ENCODE measurements at regions not wholly inside any gene's neighbourhood (a gene's known extent, or its start where the extent isn't known, plus 50 kb on each side); places are given as distances from the start of the nearest gene placed in this dataset.

DNA sequence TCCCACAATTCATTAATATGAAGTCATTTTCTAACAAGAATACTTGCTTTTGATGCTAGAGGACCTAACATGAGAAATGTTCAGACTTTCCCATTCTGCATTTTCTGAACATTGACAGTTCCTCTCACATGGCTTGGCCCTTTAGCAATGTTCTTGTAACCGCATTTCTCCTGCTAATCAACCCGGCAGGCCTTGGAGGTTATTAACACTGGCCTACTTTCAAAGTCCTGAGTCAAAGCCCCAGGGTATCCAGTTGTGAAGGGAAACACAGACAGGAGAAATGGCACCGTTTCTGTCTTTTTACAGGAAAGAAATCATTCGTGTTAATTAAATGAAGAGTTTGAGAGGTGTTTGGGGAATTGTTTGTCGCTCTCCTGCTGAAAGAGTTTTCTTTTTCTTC, 446.5 kb upstream of the MIS18BP1 start:
- Histone ChIP-seq H3K36me3 (ENCODE audit: insufficient read depth, low read length) (no peaks in the 10 kb centered on the region), H3K27ac (ENCODE audit: low read length) (no peak overlapping the region), H3K27me3 (ENCODE audit: insufficient read depth, low read depth, low read length) (no peaks in the 10 kb centered on the region), H3K9me2 (ENCODE audit: insufficient read depth, low read length) (no peaks in the 10 kb centered on the region), H2AFZ (ENCODE audit: low read depth, low read length) (no peak overlapping the region), H4K20me1 (ENCODE audit: insufficient read depth) (no peaks in the 10 kb centered on the region), H3K79me2 (replicated peaks; ENCODE audit: insufficient read depth, low read length) (no peaks in the 10 kb centered on the region), H3K4me3 (ENCODE audit: low read length) (no peak overlapping the region), H3K9ac (ENCODE audit: low read length) (no peak overlapping the region), H3K4me2 (ENCODE audit: low read length) (no peak overlapping the region), H3F3A (ENCODE audit: insufficient read depth, low read length, poor library complexity, severe bottlenecking) (no peaks in the 10 kb centered on the region), H3K9me3 (ENCODE audit: low read length) (no peaks in the 10 kb centered on the region)
- TF ChIP-seq, protein P1, sequence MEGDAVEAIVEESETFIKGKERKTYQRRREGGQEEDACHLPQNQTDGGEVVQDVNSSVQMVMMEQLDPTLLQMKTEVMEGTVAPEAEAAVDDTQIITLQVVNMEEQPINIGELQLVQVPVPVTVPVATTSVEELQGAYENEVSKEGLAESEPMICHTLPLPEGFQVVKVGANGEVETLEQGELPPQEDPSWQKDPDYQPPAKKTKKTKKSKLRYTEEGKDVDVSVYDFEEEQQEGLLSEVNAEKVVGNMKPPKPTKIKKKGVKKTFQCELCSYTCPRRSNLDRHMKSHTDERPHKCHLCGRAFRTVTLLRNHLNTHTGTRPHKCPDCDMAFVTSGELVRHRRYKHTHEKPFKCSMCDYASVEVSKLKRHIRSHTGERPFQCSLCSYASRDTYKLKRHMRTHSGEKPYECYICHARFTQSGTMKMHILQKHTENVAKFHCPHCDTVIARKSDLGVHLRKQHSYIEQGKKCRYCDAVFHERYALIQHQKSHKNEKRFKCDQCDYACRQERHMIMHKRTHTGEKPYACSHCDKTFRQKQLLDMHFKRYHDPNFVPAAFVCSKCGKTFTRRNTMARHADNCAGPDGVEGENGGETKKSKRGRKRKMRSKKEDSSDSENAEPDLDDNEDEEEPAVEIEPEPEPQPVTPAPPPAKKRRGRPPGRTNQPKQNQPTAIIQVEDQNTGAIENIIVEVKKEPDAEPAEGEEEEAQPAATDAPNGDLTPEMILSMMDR (IDR thresholded peaks at IDR 0.05; ENCODE audit: poor library complexity, severe bottlenecking) = no peak
- TF ChIP-seq EP300 (conservative IDR thresholded peaks at IDR 0.05; ENCODE audit: poor library complexity, severe bottlenecking) (no peak), TAF1 (IDR thresholded peaks at IDR 0.05; ENCODE audit: low read depth) (no peak), EZH2 (IDR thresholded peaks at IDR 0.05; ENCODE audit: borderline replicate concordance, insufficient read depth, low read length, poor library complexity, severe bottlenecking) (no peak), RAD21 (conservative IDR thresholded peaks at IDR 0.05) (no peak), MXI1 (conservative IDR thresholded peaks at IDR 0.05; ENCODE audit: poor library complexity, severe bottlenecking) (no peak), POLR2AphosphoS5 (IDR thresholded peaks at IDR 0.05) (no peak), SMC3 (conservative IDR thresholded peaks at IDR 0.05; ENCODE audit: poor library complexity) (no peak)
- TF ChIP-seq, protein P2, sequence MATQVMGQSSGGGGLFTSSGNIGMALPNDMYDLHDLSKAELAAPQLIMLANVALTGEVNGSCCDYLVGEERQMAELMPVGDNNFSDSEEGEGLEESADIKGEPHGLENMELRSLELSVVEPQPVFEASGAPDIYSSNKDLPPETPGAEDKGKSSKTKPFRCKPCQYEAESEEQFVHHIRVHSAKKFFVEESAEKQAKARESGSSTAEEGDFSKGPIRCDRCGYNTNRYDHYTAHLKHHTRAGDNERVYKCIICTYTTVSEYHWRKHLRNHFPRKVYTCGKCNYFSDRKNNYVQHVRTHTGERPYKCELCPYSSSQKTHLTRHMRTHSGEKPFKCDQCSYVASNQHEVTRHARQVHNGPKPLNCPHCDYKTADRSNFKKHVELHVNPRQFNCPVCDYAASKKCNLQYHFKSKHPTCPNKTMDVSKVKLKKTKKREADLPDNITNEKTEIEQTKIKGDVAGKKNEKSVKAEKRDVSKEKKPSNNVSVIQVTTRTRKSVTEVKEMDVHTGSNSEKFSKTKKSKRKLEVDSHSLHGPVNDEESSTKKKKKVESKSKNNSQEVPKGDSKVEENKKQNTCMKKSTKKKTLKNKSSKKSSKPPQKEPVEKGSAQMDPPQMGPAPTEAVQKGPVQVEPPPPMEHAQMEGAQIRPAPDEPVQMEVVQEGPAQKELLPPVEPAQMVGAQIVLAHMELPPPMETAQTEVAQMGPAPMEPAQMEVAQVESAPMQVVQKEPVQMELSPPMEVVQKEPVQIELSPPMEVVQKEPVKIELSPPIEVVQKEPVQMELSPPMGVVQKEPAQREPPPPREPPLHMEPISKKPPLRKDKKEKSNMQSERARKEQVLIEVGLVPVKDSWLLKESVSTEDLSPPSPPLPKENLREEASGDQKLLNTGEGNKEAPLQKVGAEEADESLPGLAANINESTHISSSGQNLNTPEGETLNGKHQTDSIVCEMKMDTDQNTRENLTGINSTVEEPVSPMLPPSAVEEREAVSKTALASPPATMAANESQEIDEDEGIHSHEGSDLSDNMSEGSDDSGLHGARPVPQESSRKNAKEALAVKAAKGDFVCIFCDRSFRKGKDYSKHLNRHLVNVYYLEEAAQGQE (IDR thresholded peaks at IDR 0.05; ENCODE audit: borderline replicate concordance) = no peak

DNA sequence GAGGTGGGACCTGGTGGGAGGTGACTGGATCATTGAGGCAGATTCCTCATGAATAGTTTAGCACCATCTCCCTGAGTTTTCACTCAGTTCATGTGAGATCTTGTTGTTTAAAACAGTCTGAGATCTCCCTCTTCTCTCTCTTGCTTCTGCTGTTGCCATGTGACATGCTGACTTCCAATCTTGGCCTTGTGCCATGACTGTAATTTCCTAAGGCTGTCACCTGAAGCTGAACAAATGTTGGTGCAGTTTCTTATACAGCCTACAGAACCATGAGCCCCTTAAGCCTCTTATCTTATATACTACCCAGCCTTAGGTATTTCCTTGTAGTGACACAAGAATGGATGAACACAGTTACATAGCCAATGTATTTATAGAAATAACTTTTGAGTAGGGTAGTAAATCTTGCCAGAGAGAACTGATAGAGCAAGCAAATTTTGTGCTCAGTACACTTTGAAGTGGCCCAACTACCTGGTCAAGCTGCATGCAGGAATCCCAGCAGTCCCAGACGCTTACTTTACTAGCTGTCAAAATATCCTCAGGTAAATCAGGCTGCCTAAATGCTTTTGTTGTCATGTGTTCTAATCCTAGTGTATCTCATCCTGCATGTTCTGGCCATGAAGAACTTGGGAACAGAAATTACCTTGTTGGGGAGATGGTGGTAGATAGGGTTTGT, 445.6 kb upstream of the MIS18BP1 start:
- no peaks in the 10 kb centered on the region for H4K20me1 ChIP-seq (ENCODE audit: insufficient read depth)
- no peaks in the 10 kb centered on the region for H3K79me2 ChIP-seq (replicated peaks; ENCODE audit: insufficient read depth, low read length)
- H3K9ac ChIP-seq (ENCODE audit: low read length) = no peak overlapping the region
- H2AFZ ChIP-seq (ENCODE audit: low read depth, low read length) = no peak overlapping the region
- no peaks in the 10 kb centered on the region for H3K27me3 ChIP-seq (ENCODE audit: insufficient read depth, low read depth, low read length)
- no peaks in the 10 kb centered on the region for H3K36me3 ChIP-seq (ENCODE audit: insufficient read depth, low read length)
- no peak overlapping the region for H3K27ac ChIP-seq (ENCODE audit: low read length)
- no peak overlapping the region for H3K4me2 ChIP-seq (ENCODE audit: low read length)
- TF ChIP-seq POLR2AphosphoS5 (IDR thresholded peaks at IDR 0.05) = no peak
- no peak overlapping the region for H3K4me3 ChIP-seq (ENCODE audit: low read length)
- no peaks in the 10 kb centered on the region for H3K9me2 ChIP-seq (ENCODE audit: insufficient read depth, low read length)
- no peaks in the 10 kb centered on the region for H3F3A ChIP-seq (ENCODE audit: insufficient read depth, low read length, poor library complexity, severe bottlenecking)
- no peaks in the 10 kb centered on the region for H3K9me3 ChIP-seq (ENCODE audit: low read length)

All from neural cell (in vitro differentiated cells).